Stimulated activated CD8-positive, alpha-beta memory T cell treated with anti-CD3 and anti-CD28 coated beads, Interleukin-4, amount 100 ng/mL, for 24 hours (primary cell): ENCODE measurements at regions not wholly inside any gene's neighbourhood (a gene's known extent, or its start where the extent isn't known, plus 50 kb on each side); places are given as distances from the start of the nearest gene placed in this dataset.

ENCODE experiments used
- DNase-seq: peaks from one replicate; pipeline ENCODE4 v3.0.0-alpha.2; 2020; ENCODE audit warnings: low read depth

DNA sequence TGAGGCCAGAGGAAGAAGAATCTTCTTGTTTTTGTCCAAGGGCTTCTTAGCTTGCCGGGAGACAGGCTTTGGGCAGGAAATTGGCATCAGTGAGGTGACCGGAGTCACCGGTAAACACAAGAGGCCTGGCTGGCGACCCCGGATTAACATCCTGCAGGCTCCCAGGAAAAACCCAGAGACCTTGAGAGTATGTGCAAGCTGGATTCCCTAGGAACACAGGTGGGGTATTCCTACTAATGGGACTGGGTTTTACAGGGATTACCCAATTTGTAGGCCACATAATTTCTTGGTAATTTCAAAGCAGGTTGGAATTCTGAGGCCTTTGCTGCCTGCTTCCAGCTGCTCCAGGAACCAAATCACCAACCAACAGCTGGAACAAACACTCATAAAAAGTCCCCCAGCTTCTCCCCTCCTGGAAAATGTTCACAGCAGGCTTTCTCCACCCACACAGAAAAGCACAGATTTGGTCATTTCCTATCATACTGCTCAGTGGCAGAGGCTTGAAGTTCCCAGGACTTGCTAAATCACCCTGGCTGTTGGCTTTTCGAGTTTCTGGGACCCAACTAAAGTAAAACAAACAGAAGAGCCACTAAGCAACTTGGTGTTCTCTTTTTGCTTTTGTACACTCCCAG, 258.8 kb downstream of the IRF8 start:
- no peak for DNase-seq

DNA sequence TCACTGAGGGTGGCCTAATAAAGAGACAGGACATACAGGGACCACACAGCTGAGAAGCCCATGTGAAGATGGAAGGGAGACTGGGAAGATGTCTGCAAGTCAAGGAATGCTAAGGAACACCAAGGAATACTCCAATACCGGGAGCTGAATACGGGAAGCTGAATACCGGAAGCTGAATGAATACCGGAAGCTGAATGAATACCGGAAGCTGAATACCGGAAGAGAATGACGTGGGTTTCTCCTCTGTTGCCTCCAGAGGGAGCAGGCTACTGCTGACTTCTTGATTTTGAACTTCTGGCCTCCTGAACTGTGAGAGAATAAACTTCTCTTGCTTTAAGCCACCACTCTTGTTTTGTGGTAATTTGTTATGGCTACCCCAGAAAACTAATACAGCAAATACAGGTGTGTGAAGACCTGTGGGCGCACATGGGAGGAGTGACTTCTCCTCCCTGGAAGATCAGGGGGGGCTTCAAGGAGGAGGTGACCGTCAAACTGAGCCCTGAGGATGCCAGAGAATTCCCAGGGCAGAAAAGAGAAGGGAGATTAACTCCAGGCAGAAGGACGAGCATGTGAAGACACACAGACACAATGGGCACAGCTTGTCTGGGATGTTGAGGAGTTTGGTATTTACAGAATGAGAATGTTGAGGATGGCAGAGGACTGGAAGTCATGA, 259.9 kb downstream of the IRF8 start:
- DNase-seq: no peak

DNA sequence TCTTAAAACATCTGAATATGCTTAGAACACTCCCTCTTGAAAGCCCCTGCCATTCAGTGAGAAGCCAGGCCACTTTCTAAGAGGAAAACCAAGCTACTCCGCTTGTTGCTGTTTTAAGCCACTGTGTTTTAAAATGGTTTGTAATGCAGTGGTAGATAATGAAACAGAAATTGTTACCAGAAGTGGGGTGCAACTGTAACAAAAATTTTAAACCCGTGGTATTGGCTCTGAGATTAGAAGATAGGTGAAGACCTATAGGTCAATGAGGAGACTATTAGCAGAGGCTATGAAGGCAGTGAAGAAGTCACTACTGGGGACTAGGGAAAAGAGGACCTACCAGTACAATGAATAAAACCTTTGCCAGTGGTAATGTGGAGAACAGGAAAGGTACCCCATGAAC, 266.5 kb downstream of the IRF8 start:
- no peak for DNase-seq

DNA sequence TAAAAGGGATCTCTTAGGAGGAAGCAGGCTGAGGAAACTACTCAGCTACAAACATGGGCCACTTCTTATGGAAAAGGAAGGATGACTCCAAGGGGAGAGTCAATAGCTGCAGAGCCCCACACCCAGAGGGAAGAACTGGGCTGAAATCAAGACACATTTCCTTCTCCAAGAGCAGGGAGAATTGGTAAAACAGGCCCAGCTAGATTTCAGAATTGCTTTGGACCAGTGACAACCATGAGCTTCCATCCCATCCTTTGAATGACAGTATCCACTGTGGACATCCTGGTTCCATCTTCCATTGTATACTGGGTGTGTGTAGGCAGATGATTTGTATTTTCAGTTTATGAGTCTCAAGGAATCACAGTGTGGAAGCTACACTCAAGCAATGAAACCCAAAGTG, 267.5 kb downstream of the IRF8 start:
- no peak for DNase-seq

DNA sequence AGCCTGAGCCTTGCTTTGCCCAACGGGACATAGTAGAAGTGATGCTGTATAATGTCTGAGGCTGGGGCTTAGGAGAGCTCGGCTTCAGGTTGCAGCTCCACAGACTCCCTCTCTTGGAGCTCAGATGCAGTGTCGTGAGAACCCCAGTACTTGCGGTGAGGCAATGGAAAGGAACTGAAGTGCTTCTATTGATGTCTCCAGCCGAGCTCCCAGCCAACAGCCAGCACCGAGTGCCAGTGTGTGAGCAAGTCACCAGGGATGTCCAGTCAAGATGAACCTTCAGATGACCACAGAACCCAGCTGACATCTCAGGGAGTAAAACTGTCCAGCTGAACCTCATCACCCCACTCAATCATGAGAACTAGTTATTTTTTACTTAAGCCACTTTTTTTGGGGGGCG, 268.1 kb downstream of the IRF8 start:
- no peak for DNase-seq

DNA sequence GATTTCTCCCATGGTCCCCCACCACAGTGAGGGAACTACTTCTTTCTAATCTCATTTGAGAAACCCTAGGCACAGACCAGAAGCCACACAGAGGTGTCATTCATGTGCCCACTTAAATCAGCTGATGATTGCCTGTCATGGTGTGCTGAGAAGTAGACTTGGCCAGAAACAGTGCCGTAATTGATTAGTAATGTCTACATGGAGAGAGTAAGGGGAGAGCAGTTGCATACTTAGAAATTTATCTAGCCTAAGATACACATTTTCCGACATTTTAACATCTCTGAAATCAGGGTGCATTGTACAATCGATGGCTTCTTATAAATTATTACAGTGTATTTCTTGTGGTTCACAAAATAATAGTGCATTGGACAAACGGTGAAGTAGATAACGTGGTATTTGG, 271.8 kb downstream of the IRF8 start:
- no peak for DNase-seq

DNA sequence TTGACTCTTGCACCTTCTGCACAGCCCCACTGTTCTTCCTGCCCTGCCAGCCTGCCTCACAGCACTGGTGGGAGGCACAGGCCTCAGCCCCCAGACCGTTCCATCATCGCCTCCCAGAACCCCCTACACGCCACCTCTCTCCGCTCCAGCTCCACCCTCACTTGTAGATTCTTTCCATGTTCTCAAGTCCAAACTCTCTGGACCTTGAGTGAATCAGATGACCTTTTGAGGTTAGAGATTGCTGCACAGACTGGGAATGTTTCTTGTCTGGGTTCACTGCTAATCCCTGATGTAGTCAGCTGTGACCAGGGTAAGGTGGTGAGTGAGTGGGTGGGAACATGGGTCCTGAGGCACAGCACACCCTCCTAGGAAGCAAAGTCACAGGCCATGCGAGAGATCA, 272.4 kb downstream of the IRF8 start:
- DNase-seq: no peak

DNA sequence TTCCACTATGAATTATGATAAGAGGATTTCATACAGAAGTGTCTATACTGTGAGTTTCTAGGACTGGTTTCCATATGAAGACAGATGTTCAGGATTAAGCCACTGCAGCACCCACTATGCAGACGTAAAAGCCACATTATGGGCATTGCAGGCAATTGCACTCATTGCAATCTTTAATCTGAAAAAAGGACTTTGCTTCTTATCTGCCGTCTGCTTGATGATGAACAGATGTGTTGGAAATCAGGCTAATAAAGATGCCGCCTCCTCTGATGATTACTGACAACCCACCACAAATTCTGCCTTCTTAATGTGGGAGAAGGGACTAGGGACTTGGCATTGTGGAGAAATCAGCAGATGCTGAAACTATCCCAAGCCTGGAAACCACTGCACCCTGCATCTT, 276.9 kb downstream of the IRF8 start:
- DNase-seq: no peak

DNA sequence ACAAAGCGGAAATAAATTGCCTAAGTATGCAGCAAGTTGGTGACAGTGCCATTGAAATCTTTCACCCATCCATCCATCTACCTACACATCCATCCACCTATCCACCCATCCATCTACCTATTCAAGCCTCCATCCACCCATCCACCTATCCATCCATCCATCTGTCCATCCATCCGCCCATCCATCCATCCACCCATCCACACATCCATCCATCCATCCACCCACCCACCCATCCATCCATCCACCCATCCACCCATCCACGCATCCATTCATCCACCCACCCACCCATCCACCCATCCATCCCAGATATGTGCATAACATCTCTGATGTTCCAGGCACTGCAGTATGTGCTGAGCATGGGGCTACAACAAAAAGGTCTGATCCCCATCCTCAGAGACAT, 277.5 kb downstream of the IRF8 start:
- DNase-seq: no peak

DNA sequence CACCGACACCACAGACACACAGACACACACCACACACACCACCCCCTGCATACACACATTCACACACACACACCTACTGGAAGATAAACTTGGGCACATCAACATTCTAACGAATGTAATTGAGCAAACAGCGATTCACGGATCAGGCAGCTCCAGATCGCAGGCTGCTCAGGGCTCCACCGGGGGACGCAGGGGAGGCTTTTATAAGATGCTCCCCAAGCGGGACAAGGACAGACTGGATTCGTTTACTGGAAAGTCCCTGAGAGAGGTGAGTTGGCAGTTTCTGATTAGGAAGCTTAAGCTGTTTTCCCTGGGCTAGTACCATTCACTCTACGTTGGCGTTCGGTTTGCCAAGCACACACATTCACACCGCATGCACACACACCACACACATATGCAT, 281.3 kb downstream of the IRF8 start:
- no peak for DNase-seq

DNA sequence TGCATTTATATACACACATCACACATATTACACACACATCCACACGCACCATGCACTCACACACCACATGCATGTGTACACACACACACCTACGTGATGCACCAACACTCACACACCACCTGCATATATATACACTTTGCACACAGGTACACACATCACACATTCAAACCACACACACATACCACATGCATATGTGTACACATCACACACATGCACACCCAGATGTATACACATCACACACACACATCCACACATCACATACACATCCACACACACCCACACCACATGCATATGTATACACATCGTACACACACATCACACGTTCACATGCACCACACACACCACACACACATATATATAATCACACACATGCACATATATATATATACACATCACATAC, 281.8 kb downstream of the IRF8 start:
- no peak for DNase-seq

DNA sequence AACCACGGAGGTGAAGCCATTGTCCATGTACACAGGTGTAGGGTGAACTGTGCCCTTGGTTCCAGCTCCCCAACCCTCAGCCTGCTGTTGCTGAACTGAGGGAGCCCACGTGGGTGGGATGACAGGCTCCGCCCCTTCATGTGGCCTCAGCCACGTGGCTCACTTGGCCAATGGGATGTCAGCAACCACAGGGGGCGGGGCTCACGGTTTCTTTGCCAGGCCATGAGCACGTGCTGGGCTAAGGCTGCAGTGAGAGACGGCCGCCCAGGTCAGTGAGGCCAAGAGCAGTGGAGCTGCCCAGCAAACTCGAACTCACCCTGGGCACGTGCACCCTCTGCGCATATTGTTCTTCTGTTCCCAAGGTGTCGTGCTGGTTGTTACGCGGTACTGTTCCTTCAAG, 282.6 kb downstream of the IRF8 start:
- no peak for DNase-seq

DNA sequence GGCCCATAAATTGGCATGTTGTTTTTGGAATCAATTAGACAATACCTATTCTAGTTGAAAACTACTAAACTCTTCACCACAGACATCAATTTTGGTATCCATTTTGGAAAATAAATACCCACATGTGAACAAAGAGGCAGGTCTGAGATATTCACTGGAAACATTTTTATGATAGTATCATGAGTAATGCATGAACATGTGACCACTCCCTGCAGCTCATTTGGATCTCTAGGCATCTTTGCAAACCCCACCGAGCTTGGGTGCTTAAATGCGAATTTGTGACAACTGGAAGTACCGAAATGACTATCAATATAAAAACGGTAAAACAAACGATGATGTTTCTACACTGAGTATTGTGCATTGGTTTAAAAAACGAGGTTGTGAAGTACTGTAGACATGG, 285.2 kb downstream of the IRF8 start:
- no peak for DNase-seq

DNA sequence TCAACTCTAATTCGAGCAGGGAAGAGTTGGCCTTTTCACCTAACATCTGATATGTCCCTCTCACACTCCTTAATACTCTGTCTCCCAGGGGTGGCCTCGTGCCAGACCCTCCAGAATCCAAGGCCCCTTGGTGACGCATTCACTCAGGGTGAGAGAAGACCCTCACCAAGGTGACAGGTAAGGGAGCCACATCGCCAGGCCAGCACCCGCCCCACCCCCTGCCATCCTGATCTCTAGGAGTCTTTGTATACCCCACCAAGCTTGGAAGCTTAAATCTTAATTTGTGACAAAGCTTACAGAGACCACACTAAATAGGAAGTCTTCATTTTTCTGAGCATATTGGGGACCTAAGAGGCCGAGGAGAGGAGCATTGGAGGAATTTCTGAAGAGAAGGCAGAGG, 286.1 kb downstream of the IRF8 start:
- no peak for DNase-seq

DNA sequence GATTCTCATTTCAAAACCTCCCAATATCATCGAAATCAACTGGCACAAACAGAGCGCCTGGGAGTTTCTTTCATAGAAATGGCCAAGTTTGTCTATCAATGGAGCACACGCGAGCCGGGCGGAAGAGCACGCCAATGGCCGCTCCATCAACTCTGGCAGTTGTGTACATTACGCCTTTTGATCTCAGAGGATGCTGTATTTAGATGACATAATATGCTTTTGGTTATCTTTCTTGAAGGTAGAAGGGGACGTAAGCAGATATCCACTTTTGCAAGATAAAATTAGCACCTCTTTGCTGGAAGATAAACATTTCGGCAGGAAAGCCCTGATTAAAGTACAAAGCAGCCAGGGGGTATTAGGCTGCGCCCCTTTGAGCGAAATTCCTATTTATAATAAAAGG, 287.4 kb downstream of the IRF8 start:
- DNase-seq: no peak

DNA sequence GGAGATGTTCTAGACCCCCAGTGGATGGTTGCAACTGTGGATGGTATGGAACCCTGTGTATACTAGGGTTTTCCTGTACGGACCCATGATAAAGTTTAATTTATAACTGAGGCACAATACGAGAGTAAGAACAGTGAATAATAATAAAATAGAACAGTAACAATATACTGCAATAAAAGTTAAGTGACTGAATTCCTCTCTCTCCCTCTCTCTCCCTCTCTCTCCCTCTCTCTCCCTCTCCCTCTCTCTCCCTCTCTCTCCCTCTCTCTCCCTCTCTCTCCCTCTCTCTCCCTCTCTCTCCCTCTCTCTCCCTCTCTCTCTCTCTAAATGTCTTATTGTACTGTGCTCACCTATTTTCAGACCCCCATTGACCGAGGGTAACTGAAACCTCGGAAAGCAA, 291.0 kb downstream of the IRF8 start:
- DNase-seq: no peak

DNA sequence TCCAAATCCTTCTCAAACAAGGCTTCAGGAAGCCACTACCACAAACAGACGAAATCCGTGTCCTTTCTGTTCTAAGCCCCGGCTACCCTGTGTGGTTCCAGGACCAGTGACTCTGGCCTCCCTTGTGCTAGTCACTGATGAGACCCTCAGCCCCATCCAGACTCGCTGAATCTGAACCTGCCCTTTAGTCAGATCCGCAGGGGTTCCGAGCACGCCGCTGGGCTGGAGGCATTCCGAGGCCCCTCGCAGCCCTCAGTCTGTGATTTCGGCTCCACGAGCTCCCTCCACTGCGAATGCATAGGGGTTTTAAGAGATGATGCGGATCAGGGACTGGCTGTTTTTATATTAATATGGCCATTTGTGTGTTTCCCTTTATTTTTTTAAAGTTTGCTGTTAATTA, 292.7 kb downstream of the IRF8 start:
- DNase-seq: no peak

DNA sequence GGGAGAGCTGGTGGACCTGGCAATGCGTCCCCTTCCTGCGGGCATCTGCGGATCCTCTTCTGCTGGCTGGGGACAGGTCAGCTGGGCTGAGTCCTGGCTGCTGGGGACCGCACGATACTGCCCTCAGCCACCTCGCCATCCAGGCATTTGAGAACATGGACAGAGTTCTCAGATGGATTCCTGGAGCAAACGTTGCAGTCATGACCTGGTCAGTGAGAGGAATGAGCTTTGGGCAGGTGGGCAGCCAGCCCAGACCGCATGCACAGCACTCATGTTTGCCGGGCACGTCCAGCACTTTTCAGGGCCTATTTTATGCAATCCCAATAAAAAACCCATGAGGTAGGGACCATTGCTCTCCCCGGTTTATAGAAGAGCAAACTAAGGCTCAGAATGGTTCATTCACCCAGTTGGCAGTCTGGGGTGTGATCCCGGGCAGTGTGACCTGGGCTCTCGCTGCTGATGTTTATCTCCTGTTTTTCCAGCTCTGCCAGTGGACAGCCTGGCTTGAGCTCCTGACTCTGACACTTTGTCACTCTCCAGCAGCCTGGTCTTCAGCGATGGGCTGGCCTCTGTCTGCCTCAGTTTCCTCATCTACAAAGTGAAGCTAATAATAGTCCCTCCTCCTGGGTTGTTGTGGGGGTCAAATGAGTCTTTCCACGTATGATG, 294.7 kb downstream of the IRF8 start:
- no peak for DNase-seq

DNA sequence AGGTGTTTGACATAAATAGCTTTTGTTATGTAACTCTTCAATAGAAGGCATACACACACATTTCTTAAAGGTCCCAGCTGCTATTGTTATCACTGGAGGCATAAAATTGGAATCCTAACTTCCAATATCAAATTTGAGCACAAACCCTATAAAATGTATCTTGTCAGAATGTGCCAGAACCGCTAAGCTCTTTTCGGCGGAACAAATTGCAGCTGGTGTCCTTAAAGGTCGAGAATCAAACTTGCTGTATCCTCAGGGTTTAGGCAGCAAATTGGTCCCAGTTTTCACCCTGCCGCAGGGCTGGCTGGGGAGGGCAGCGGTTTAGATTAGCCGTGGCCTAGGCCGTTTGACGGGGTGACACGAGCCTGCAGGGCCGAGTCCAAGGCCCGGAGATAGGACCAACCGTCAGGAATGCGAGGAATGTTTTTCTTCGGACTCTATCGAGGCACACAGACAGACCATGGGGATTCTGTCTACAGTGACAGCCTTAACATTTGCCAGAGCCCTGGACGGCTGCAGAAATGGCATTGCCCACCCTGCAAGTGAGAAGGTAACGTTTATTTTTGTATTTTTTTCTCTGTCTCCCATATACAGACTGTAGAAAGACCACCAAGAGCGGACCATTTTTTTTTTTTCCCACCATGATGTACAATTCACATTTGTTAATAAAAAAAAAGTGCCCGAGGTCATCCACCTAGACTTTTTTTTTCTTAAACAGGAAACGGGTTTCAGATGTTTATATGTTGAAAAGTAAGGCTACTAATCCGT, 297.1 kb downstream of the IRF8 start:
- no peak for DNase-seq

DNA sequence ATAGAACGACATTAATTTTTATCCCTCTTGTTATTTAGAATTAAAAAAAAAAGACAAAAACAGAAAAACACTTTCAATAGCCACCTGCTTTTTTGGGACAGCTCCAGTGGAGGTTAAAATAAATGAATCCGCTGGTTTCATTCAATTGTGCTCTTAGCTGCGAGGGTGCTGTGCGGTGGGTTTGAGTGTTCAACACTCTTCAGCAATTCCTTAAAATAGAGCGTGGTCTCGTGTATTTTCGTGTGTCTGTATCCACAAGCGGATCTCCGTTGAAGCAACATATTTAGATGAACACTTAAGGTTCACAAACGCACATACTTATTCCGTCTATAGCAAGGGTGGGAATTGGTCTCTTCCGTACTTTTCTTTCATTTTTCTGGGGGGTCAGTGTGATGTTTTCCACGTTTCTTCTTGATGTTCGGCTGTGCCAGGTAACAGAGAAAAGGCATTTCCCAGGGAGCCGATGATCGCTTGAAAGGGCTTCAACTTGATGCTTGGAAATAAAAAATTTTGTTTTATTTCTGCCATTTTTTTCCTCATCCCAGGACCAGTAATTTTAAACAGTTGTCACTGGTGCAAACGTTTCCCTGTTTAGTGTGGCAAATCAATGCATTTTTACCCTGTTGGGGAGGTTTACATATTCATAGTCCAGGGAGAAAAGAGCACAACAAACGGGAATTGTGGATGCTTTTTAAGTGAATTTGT, 297.9 kb downstream of the IRF8 start:
- no peak for DNase-seq

DNA sequence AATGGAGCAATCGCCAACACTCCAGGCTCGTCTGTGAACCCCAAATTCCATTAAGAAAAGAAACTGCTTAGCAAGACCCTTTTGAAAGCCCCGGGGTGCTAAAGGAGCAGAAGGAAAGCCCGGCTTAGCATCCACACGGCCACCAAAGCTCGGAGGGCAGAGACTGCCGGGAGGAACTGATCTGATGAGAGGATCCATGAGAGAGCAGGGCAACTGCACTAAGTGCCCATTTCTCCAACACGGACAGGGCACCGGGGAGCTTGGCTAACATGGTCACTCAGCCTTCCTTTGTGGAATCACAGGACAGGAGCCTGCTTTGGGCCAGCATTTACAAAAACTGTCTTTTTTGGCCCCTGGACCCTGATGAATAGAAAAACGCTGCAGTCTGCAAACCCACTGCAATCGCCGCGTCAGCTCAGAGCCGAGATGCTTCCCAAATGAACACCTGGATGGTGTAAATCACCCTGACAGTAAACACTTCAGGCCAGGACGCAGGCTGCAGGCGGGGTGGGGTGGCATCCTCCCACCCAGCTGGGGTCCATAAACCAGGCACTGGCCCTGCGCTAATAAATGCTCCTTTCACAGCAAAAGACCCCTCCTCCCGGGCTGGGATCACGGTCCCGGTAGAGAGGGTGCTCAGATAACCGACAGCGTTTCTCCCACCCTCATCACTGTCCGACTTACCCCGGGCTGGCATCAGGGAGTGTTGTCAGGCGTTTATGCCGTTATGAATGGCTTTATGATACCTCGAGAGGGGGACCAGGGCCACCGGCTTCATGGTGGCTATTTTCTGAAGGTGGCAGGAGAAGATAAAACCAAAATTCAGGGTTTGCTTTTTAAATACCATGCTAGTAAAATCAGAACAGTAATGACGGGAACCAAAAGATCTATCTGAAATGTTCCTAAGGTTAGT, 299.5 kb downstream of the IRF8 start:
- DNase-seq: no peak
